ENCODE measurements at regions not wholly inside any gene's neighbourhood (a gene's known extent, or its start where the extent isn't known, plus 50 kb on each side); places are given as distances from the start of the nearest gene placed in this dataset.

DNA sequence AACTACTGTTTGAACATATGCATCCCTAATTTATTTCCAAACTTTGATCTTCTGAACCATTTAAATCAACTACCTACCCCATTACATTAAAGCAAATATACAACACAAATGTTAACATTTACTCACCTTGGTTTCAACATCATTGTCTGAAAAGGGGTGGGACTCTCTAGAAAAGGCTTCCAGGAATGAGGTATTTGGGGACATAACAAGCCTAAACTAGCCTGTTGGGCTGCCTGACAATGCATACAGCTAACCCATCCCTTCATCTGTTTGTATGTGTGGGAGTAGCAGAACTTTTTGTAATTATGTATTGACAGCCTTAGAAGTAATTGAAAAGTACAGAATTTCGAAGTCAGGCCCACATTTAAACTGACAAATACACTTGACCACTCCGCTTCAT is 2225.9 kb upstream of the C9orf72 start:
- DNase-seq = peak; percentile 9

DNA sequence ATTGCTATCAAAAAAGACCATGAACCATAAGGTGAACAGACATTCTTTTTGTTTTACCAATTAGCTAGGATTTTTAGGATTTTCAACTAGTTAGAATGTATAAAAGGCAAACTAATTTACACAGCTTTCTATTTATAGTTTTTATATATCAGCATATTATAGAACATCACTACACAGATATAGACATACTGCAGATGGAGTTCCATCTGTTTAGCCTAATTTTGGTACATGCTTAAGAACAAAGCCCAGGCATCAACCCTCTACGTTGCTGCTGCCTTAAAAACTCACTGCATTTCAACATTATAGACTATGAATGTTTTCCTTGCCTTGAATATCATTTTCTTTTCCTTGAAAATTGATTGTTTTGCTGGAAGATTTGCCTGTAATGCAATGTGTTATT is 2227.5 kb upstream of the C9orf72 start:
- DNase-seq = no peak

DNA sequence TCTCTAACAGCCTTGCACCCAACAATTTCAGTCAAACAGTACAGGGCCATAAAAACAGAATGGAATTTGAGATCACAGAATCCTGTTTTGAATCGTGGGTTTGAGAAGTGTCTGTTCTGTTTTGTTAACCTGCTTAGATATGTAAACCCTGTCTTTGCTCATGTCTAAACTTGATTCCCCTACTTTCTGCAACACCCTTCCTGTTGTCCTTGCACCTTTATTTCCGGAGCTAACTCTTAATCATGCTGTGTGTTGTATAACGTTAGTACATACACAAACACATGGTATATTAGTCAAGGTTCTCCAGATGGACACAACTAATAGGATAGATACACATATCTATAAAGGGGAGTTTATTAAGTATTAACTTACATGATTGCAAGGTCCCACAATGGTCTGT is 2229.2 kb upstream of the C9orf72 start:
- DNase-seq = no peak

DNA sequence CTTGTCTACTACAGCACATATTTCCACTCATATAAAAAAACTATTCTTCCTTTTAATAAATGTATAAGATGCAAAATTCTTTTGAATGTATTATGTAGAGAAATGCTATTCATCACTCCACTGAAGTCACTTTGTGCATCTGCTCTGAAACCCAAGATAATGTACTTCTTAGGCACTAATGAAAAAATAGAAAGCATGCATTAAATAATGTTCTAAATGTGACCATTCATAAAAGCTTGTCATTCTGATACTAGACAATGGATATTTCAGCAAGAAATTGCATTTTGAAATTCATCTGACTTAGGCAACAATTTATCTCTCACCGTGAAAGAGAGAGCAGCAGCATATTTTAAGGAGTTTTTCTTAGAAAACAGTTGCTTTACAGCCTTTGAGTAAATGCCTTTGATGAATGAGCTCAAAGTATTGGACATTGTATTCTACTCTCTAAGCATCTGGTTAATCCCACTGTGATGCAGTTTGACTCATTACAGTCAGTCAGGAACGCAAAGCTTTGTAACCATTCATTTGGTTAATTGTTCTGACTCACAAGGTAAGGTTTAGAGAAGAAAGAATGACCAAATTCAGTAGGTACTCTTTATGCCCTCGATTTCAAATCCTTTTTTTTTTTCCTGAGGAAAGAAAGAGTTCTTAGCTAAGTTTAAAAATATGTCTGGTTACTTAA is 2233.8 kb upstream of the C9orf72 start:
- no peak for DNase-seq

DNA sequence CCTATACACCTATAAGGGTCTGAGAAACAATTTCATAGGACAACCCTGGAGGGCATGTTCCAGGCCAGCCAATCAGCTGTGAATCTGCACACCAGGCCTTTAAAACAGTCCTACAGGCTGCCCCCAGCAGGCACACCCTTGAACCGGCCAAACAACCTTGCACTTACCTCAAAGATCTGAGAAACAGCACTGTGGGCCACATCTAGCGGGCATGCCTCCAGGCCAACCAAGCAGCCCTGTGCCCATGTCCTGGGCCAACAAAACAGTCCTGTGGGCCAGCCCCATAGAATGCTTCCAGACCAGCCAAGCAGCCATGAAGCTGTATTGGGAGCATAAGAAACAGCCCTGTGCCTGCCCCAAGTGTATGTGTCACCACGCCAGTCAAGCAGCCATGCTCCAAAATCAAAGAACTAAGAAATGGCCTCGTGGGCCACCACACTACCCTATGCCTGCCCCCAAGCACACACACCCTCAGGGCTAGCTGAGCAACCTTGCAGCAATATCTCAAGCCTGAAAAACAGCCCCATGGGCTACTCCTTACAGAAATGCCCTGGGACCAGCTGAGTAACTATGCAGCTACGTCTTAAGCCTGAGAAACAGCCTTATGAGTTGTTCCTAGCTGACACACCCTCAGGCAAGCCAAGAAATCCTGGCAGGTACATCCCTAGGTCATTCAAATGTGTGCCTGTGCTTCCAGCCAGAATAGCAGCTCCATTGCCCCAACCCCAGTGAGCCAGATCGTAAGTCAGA is 2243.8 kb upstream of the C9orf72 start:
- no peak for DNase-seq

DNA sequence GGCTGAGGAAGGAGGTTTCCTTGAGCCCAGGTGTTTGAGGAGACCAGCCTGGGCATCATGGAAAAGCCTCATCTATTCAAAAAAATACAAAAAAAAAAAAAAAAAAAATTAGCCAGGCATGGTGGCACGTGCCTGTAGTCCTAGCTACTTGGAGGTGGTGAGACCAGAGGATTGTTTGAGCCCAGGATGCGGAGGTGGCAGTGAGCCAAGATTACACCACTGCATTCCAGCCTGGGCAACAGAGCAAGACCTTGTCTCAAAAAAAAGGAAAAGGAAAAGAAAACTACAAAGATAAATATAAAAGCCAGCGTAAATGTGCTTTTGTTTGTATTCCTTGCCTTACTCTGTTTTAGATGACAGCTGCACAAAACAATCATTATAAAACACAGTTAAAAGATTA is 2249.2 kb upstream of the C9orf72 start:
- no peak for DNase-seq

DNA sequence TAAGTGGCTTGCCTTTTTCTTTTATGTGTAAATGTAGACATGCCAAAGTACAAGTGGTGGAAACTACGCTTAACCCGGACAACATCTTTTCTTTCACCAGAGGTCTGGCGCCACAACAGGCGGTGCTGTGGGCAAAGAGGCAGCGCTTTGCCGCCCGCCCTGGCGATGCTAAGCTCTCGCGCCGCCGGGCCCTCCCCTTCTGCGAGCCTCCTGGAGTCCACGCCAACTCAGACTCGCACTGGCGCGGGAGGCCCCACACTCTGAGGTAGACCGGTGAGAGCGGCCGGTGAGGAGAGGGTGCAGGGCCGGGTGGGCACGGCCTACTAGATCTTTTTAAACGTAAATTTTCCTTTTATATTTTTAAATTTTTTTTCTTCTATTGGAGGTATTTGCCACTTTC is 2253.1 kb upstream of the C9orf72 start:
- DNase-seq = peak; percentile 73

DNA sequence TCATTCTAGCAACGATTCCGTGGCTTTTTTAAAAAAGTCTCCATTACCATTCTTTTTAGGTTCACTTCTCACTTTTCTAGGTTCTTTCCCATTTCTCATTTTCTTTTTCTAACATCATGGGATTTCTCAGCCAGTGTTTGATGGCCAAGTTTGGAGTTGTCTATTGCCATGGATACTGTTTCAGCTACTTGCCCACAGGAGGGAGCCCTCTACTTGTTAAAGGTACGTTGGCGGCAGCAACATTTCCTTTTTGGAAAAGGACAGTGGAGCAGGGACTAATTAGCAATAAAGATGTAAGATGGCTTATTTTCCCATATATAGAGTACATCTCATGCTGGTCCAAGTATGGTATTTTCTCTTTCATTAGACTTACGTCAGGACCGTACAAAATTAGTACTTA is 2257.5 kb upstream of the C9orf72 start:
- DNase-seq = peak; percentile 77

DNA sequence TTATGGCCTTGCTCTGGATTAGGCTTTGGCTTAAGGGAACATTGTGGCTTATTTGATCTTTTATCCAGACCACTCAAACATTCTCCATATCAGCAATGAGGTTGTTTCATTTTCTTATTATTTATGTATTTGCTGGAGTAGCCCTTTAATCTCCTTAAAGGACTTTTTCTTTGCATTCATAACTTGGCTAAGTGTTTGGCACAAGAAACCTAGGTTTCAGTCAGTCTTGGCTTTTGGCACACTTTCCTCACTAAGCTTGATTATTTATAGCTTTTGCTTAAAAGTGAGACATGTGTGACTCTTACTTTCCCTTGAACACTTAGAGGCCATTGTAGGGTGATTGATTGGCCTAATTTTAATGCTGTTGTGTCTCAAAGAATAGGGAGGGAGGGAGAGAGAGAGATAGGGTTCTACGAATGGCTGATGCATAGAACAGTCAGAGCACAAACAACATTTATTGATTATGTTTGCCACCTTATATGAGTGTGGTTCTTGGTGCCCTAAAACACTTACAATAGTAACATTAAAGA is 2265.3 kb upstream of the C9orf72 start:
- DNase-seq = no peak

DNA sequence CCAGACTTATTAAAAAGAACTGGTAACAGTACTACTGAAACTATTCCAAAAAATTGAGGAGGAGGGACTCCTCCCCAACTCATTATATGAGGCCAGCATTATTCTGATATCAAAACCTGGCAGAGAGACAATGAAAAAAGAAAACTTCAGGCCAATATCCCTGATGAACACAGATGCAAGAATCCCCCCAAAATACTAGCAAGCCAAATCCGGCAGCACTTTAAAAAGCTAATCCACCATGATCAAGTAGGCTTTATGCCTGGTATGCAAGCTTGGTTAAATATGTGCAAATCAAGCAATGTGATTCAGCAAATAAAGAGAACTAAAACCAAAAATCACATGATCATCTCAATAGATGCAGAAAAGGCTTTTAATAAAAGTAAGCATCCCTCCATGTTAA is 2271.0 kb upstream of the C9orf72 start:
- no peak for DNase-seq

DNA sequence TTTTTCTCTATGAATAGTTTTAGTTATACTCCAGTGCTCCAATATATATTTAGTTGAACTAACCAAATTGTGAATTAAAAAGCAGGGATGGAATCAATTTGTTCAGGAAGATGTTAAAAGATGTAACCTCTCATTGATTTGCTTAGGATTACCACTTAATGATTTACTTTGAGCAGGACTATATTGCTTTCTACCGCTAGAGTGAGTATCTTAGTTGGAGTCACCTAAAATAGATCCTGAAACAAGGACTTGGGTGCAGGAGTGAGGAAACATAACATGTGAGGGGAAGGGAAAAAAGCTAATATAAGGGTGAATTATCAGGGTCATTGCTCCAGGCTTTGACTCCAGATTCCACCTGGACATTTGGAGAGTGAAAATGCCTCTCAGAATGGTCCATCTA is 2277.4 kb upstream of the C9orf72 start:
- DNase-seq = no peak

DNA sequence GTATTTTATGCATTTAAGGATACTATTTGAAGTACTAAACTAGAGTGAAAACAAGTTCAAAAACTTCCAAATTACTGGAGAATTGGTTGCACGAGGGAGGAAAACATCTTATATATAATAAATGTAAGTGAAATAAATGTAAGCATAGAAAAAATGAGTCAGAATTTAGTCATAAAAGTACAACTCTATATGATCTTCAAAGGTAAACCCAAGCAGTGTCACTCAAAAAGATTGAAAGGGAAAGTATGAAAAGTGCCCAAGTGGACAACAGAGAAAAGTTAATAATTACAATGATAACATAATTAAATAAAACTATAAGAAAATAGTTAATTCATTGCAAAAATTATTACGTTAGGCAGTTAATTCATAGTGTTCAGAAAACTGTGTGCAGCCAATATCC is 2288.5 kb upstream of the C9orf72 start:
- DNase-seq = no peak

DNA sequence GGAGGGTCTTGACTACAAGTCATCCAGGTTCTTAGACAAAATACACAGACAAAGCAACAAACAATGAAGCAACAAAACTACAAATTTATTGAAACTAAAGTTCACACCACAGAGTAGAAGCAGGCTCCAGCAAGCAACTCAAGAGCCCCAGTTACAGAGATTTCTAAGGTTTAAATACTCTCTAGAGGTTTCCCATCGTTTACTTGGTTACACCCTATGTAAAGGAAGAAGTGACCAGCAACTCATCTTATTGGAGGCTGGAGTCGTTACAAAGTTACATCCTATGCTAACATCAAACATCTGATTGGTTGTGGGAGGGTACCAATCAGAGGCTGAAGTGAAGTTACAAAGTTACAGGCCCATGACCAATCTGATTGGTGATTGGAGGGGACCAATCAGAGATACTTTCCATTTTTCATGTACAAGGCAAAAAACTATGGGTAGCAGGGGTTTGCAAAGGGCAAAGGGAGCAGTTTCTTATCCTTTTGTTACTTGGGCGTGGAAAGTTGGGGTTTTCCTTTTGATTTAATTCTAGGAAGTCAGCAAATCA is 2292.6 kb upstream of the C9orf72 start:
- DNase-seq = no peak

DNA sequence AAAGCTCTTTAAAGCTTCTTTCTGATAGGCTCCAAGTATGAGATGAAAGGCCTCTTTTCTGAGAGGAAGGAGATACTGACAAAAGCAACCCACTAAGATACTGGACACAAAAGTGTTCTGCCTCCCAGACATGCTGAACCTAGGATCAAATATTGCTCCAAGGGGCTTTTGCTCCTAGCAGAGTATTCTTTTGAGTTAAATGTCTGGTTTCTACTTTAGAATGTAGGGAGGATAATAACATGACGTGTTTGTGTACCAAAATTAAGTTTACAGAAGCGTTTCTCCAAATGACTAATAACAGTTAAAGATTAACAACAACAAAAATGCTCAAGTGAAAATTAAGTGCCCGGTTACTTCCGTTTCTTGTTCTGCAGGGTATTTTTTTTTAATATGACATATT is 2293.3 kb upstream of the C9orf72 start:
- DNase-seq = peak; percentile 18

DNA sequence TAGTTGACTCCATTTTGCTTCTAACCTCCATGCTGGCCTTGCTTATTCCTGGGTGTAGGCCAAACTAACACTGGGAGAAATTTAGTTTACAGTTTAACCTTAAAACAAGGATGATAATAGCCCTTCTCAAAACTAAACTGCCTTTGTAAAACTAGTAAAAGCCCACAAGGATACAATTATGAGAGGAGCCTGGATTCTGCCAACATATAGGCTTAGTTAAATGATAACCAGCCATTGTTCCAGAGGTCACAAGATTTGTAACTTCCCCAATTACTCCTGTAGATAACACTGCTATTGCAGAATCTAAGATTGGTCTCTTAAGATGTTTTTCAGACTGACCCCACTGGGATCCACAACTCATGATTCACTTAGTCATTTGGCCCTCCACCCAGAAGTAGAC is 2300.3 kb upstream of the C9orf72 start:
- no peak for DNase-seq

DNA sequence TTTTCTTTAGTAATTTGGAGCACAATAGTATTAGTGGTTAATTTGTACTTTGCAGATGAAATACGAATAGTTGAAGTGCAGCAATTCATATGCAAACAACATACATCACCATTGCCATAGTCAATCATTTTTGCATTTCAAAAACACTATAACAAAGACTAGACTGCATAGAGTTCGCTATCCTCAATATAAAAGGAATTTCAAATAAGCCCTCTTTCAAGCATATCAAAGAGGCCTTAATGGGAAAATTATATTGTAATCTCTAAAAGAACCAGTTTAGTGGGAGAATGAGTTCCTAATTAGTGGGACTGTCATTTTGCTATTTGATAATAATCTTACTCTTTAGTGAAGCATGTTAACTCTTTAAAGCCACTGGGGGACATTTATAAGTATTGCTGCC is 2302.3 kb upstream of the C9orf72 start:
- no peak for DNase-seq

DNA sequence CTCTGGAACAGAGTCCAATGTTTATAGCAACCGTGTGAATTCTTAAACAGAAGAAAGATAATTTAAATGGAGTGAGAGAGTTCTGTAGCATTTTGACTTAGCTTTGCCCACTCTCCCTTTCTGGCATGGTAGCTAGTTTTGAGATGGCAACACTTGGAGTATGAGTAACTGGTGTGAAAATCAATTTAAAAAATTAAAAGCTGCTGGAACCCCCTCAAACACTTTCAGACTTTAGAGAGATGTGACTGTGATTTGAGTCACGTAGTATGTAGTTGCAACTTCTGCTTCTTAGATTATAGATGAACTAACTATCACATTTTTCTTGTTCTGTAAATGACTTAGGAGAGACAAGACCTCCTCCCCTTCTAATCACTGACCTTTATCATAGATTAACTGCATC is 2309.5 kb upstream of the C9orf72 start:
- DNase-seq = no peak

DNA sequence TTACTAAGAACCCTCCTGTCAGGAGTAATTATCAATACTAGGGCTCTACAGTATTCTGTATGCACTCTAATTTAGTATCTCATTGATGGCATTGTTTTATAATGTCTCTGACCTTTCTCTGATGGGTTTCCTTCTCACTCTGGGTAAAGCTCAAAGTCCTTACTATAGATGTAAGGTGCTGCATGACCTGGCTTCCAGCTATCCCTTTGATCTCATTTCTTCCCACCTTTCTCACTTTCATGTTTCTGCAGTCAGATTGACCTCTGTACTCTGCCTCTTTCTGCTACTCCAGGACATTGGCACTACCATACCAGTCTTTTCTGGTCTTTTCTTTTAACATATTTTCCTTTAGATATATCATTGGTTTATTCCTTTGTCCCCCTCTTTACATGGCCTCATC is 2332.8 kb upstream of the C9orf72 start:
- DNase-seq = peak; percentile 1

DNA sequence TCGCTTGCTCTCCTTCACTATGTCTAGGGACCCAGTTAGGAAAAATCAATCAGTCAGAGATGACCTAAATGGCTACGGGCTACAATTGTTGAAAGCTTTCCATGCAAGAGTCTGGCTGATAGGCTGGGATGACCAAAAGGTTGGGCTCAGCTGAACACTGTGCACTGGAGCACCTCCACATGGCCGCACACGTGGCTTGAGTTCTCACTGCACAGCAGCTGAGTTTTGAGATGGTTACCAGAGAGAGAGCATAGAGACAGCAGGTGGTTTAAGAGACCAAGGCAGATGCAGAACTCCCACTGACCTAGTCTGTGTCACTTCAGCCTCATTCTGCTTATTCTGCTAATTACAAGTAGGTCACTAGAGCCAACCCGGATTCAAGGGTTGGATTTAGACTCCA is 2354.8 kb upstream of the C9orf72 start:
- DNase-seq = no peak

DNA sequence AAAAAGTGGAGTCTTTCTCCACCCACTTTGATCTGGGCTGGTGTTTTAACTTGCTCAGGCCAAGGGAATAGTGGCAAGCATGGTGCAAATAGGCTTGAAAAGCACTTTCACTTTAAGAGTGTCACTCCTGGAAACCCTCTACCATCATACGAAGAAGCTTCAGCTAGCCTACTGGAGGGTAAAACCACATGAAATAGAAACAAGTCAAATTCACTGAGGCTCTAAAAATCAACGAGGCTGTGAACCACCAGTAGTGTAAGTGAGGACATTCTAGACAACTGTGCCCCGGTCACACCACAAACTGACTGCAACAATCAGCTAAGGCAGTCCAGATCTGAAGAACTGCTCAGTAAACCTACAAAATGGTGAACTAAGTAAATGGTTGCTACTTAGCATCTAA is 2366.3 kb upstream of the C9orf72 start:
- no peak for DNase-seq

DNA sequence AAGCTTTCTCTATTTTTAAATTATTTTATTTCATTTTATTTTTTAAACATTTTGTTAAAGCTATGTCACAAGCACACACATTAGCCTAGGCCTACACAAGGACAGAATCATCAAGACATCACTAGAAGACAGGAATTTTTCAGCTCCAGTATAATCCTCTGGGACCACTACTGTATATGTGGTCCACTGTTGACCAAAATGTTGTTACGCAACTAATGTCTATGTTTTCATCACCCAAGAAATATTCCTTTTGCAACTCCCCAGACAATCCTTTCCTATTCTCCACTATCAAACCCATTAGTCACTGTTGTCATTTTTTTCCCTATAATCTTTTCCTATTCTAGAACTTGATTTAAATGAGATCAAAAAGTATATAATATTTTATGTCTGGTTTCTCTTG is 2371.7 kb upstream of the C9orf72 start:
- DNase-seq = no peak

DNA sequence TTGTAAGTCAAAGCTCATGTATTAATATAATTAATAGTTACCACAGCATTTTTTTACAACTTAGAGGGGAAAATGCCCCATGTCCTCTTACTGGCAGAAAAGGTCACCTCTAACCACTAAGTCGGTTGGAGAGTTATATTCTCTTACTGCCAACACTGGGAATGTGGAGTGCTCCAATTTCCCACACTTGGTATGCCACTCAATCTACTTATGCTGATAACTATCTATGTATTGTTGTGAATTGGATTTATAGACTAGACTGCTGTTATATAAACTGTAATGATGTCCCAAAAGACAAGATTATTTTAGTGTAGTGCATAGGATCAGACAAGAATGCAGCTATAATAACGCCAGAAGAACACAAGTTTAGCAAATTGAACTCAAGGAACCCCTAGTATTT is 2385.2 kb upstream of the C9orf72 start:
- DNase-seq = no peak

DNA sequence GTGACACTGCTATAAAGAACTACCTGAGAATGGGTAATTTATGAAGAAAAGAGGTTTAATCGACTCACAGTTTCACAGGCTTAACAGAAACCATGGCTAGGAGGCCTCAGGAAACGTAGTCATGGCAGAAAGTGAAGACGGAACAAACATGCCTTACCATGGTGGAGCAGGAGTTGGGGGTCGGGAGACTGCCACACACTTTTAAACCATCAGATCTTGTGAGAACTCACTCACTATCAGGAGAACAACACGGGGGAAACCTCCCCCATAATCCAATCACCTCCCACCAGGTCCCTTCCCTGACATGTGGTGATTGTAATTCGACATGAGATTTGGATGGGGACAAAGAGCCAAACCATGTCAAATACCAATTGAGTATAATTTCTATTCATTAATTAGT is 2392.6 kb upstream of the C9orf72 start:
- no peak for DNase-seq

DNA sequence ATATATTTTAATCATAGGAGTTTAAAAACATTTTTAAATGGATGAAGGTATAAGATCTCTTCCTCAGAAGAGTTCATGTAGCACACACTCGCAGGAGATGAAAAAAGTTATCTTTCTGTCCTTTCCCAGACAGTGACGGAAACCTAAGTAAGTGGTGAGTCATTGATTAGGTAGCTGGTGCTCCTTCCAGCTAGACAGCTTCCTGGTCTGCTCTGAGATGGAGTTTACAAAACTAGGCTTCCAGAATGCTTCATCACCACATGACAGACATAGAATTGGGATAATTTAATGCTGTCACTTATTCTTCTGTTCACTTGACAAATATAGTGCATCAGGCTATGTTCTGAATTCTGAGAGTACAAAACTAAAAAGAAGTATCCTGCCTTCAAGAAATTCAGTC is 2393.0 kb upstream of the C9orf72 start:
- peak; percentile 25 for DNase-seq
